HepG2 (cell line): ENCODE measurements at regions not wholly inside any gene's neighbourhood (a gene's known extent, or its start where the extent isn't known, plus 50 kb on each side); places are given as distances from the start of the nearest gene placed in this dataset.

ENCODE experiments used
- ATF5 ChIP-seq: sonication (generic); formaldehyde crosslinking; IDR thresholded peaks from 2 replicates; pipeline ENCODE4 v1.4.0; 2020; ENCODE audit warnings: mild to moderate bottlenecking, low read depth, missing genetic modification reagents
- DNMT1 ChIP-seq: sonication (generic); formaldehyde crosslinking; IDR thresholded peaks from 2 replicates; pipeline ENCODE4 v1.5.1; 2020; ENCODE audit warnings: mild to moderate bottlenecking, missing genetic modification reagents
- E2F1 ChIP-seq: sonication (generic); formaldehyde crosslinking; IDR thresholded peaks from 2 replicates; pipeline ENCODE4 v1.5.0; 2020; ENCODE audit warnings: missing genetic modification reagents
- ELF3 ChIP-seq: IDR thresholded peaks from 2 replicates; pipeline ENCODE4 v1.6.1; 2016; ENCODE audit warnings: missing genetic modification reagents, missing compliant biosample characterization
- ELF4 ChIP-seq: sonication (generic); formaldehyde crosslinking; IDR thresholded peaks from 2 replicates; pipeline ENCODE4 v1.5.0; 2020; ENCODE audit warnings: missing genetic modification reagents, mild to moderate bottlenecking, moderate library complexity, borderline replicate concordance
- NFYB ChIP-seq: sonication (generic); formaldehyde crosslinking; IDR thresholded peaks from 2 replicates; pipeline ENCODE4 v1.4.0; 2020; ENCODE audit warnings: missing genetic modification reagents
- ZNF615 ChIP-seq: sonication (generic); formaldehyde crosslinking; IDR thresholded peaks from 2 replicates; pipeline ENCODE4 v1.5.0; 2020; ENCODE audit warnings: mild to moderate bottlenecking, missing genetic modification reagents, borderline replicate concordance
- ZNF749 ChIP-seq: sonication (generic); formaldehyde crosslinking; IDR thresholded peaks from 2 replicates; pipeline ENCODE4 v1.8.0; 2022; ENCODE audit warnings: mild to moderate bottlenecking, missing genetic modification reagents, moderate library complexity, borderline replicate concordance
- ZNF781 ChIP-seq: sonication (generic); formaldehyde crosslinking; IDR thresholded peaks from 2 replicates; pipeline ENCODE4 v1.5.1; 2020; ENCODE audit warnings: borderline replicate concordance, mild to moderate bottlenecking, missing genetic modification reagents; ENCODE audit errors: not compliant biosample characterization
- TF ChIP-seq, protein P1 (sequence below): sonication (generic); formaldehyde crosslinking; IDR thresholded peaks from 2 replicates; pipeline ENCODE4 v1.4.0; 2020; ENCODE audit warnings: missing genetic modification reagents, borderline replicate concordance
- TF ChIP-seq, protein P2 (sequence below): sonication (generic); formaldehyde crosslinking; IDR thresholded peaks from 2 replicates; pipeline ENCODE4 v1.4.0; 2020; ENCODE audit warnings: missing genetic modification reagents

- TF ChIP-seq, protein P1, sequence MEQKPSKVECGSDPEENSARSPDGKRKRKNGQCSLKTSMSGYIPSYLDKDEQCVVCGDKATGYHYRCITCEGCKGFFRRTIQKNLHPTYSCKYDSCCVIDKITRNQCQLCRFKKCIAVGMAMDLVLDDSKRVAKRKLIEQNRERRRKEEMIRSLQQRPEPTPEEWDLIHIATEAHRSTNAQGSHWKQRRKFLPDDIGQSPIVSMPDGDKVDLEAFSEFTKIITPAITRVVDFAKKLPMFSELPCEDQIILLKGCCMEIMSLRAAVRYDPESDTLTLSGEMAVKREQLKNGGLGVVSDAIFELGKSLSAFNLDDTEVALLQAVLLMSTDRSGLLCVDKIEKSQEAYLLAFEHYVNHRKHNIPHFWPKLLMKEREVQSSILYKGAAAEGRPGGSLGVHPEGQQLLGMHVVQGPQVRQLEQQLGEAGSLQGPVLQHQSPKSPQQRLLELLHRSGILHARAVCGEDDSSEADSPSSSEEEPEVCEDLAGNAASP (CRISPR knock-in tag): no peak
- TF ChIP-seq NFYB (no peak), ZNF615 (no peak), E2F1 (CRISPR knock-in tag) (no peak), ATF5 (CRISPR knock-in tag) (no peak), ZNF781 (CRISPR knock-in tag) (no peak), ELF3 (CRISPR knock-in tag) (no peak), DNMT1 (CRISPR knock-in tag) (no peak), ELF4 (CRISPR knock-in tag) (no peak), ZNF749 (CRISPR knock-in tag) (no peak)
- TF ChIP-seq, protein P2, sequence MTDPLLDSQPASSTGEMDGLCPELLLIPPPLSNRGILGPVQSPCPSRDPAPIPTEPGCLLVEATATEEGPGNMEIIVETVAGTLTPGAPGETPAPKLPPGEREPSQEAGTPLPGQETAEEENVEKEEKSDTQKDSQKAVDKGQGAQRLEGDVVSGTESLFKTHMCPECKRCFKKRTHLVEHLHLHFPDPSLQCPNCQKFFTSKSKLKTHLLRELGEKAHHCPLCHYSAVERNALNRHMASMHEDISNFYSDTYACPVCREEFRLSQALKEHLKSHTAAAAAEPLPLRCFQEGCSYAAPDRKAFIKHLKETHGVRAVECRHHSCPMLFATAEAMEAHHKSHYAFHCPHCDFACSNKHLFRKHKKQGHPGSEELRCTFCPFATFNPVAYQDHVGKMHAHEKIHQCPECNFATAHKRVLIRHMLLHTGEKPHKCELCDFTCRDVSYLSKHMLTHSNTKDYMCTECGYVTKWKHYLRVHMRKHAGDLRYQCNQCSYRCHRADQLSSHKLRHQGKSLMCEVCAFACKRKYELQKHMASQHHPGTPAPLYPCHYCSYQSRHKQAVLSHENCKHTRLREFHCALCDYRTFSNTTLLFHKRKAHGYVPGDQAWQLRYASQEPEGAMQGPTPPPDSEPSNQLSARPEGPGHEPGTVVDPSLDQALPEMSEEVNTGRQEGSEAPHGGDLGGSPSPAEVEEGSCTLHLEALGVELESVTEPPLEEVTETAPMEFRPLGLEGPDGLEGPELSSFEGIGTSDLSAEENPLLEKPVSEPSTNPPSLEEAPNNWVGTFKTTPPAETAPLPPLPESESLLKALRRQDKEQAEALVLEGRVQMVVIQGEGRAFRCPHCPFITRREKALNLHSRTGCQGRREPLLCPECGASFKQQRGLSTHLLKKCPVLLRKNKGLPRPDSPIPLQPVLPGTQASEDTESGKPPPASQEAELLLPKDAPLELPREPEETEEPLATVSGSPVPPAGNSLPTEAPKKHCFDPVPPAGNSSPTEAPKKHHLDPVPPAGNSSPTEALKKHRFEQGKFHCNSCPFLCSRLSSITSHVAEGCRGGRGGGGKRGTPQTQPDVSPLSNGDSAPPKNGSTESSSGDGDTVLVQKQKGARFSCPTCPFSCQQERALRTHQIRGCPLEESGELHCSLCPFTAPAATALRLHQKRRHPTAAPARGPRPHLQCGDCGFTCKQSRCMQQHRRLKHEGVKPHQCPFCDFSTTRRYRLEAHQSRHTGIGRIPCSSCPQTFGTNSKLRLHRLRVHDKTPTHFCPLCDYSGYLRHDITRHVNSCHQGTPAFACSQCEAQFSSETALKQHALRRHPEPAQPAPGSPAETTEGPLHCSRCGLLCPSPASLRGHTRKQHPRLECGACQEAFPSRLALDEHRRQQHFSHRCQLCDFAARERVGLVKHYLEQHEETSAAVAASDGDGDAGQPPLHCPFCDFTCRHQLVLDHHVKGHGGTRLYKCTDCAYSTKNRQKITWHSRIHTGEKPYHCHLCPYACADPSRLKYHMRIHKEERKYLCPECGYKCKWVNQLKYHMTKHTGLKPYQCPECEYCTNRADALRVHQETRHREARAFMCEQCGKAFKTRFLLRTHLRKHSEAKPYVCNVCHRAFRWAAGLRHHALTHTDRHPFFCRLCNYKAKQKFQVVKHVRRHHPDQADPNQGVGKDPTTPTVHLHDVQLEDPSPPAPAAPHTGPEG (CRISPR knock-in tag): no peak
Measured at GRCh38 chr2:160752475-160753330, 259.1 kb upstream of the RBMS1 start (continued).
